DND-41 (cell line): ENCODE measurements at regions not wholly inside any gene's neighbourhood (a gene's known extent, or its start where the extent isn't known, plus 50 kb on each side); places are given as distances from the start of the nearest gene placed in this dataset.

Source experiments
- EZH2 ChIP-seq: IDR thresholded peaks from 3 replicates; pipeline ENCODE4 v1.6.1; 2012; ENCODE audit warnings: borderline replicate concordance, low read depth, mild to moderate bottlenecking, moderate library complexity, low read length, inconsistent platforms; ENCODE audit not compliant: severe bottlenecking
- TF ChIP-seq, protein P1 (sequence below): IDR thresholded peaks from 2 replicates; pipeline ENCODE4 v1.5.1; 2012; ENCODE audit warnings: borderline replicate concordance, low read length, moderate library complexity, mild to moderate bottlenecking; ENCODE audit not compliant: poor library complexity, severe bottlenecking; ENCODE audit errors: extremely low read depth

DNA sequence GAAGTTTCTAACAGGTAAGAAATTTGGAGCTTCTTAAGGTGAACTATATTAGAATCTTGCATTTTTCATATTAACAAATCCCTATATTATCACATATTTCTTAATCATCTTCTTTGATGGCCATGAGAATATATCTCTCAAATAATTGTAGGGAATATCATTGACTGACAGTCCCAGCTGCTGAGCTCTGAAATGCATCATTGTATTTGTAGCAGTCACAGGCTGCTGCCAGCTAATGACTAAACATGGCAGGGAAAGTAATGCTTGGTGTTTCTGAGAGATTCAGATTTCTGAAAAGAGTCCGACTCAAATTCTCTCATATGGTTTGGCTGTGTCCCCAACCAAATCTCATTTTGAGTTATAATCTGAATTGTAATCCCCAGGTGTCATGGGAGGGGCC is 171.9 kb downstream of the TRAM1L1 start:
- TF ChIP-seq, protein P1, sequence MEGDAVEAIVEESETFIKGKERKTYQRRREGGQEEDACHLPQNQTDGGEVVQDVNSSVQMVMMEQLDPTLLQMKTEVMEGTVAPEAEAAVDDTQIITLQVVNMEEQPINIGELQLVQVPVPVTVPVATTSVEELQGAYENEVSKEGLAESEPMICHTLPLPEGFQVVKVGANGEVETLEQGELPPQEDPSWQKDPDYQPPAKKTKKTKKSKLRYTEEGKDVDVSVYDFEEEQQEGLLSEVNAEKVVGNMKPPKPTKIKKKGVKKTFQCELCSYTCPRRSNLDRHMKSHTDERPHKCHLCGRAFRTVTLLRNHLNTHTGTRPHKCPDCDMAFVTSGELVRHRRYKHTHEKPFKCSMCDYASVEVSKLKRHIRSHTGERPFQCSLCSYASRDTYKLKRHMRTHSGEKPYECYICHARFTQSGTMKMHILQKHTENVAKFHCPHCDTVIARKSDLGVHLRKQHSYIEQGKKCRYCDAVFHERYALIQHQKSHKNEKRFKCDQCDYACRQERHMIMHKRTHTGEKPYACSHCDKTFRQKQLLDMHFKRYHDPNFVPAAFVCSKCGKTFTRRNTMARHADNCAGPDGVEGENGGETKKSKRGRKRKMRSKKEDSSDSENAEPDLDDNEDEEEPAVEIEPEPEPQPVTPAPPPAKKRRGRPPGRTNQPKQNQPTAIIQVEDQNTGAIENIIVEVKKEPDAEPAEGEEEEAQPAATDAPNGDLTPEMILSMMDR: no peak
- TF ChIP-seq EZH2: no peak
